Loucy (cell line): ENCODE measurements at regions not wholly inside any gene's neighbourhood (a gene's known extent, or its start where the extent isn't known, plus 50 kb on each side); places are given as distances from the start of the nearest gene placed in this dataset.

Source experiments
- CTCF ChIP-seq: fragments of 200-600 bp; sonication (generic); conservative IDR thresholded peaks from 2 replicates; pipeline ENCODE4 v1.5.1; 2014; ENCODE audit warnings: mild to moderate bottlenecking, antibody characterized with exemption, low read length
- EZH2phosphoT487 ChIP-seq: fragments of 200-600 bp; IDR thresholded peaks from 2 replicates; pipeline ENCODE4 v1.6.1; 2018; ENCODE audit warnings: antibody characterized with exemption, mild to moderate bottlenecking, moderate library complexity, borderline replicate concordance

- no peak for TF ChIP-seq CTCF
- TF ChIP-seq EZH2phosphoT487: no peak
Observed at GRCh38 chr9:8241201-8241600, 441.6 kb upstream of the DMAC1 start.
